GM12878 (cell line): ENCODE measurements at regions not wholly inside any gene's neighbourhood (a gene's known extent, or its start where the extent isn't known, plus 50 kb on each side); places are given as distances from the start of the nearest gene placed in this dataset.

Experiments used
- BCL11A ChIP-seq: IDR thresholded peaks from 2 replicates; pipeline ENCODE4 v1.6.1; 2011; ENCODE audit warnings: low read depth, low read length
- EGR1 ChIP-seq, 2 experiments: IDR thresholded peaks; 1 replicate in 1 of 2; 2 replicates in 1 of 2; pipeline ENCODE4 v1.6.1; 2011 to 2012; ENCODE audit warnings: low read depth in 2 of 2, low read length in 2 of 2, borderline replicate concordance in 1 of 2, mild to moderate bottlenecking in 1 of 2, moderate library complexity in 1 of 2
- HDAC6 ChIP-seq: fragments of 200-600 bp; sonication (generic); IDR thresholded peaks from one replicate; pipeline ENCODE4 v1.8.0; 2017; ENCODE audit warnings: antibody characterized with exemption; ENCODE audit not compliant: unreplicated experiment
- POLR2A ChIP-seq: IDR thresholded peaks from 2 replicates; pipeline ENCODE4 v1.6.1; 2011; ENCODE audit warnings: low read depth, mild to moderate bottlenecking, low read length
- POLR2AphosphoS5 ChIP-seq: IDR thresholded peaks from 2 replicates; pipeline ENCODE4 v1.6.1; 2011; ENCODE audit warnings: mild to moderate bottlenecking, low read length, inconsistent platforms
- SRF ChIP-seq, 2 experiments: IDR thresholded peaks; 2 replicates each; pipeline ENCODE4 v1.6.1; 2011; ENCODE audit warnings: low read depth in 2 of 2, low read length in 2 of 2, mild to moderate bottlenecking in 1 of 2, moderate library complexity in 1 of 2
- YY1 ChIP-seq: IDR thresholded peaks from 2 replicates; pipeline ENCODE4 v1.6.1; 2011; ENCODE audit warnings: low read depth, mild to moderate bottlenecking, low read length
- ZNF274 ChIP-seq: IDR thresholded peaks from one replicate; pipeline ENCODE4 v1.8.0; 2011; ENCODE audit not compliant: insufficient read length, insufficient read depth
- TF ChIP-seq, protein P1 (sequence below), 3 experiments: IDR thresholded peaks in 2 of 3; conservative IDR thresholded peaks in 1 of 3; 2 replicates each; pipeline ENCODE4 v1.5.1; 2011; ENCODE audit warnings: low read depth in 3 of 3, low read length in 3 of 3, mild to moderate bottlenecking in 3 of 3, control low read depth in 2 of 3, moderate library complexity in 2 of 3, inconsistent platforms in 1 of 3, mixed read lengths in 1 of 3; ENCODE audit not compliant: control insufficient read depth in 2 of 3, insufficient read depth in 1 of 3; ENCODE audit errors: extremely low read depth in 1 of 3
- TF ChIP-seq, protein P2 (sequence below): IDR thresholded peaks from 2 replicates; pipeline ENCODE4 v1.6.1; 2012; ENCODE audit warnings: low read depth, low read length, improper control_type of control experiment
- TF ChIP-seq, protein P3 (sequence below): IDR thresholded peaks from 2 replicates; pipeline ENCODE4 v1.6.1; 2012; ENCODE audit warnings: low read length, inconsistent platforms
- TF ChIP-seq, protein P4 (sequence below): IDR thresholded peaks from 2 replicates; pipeline ENCODE4 v1.6.1; 2012; ENCODE audit warnings: low read depth, low read length, improper control_type of control experiment
- TF ChIP-seq, protein P5 (sequence below): IDR thresholded peaks from 2 replicates; pipeline ENCODE4 v1.6.1; 2011; ENCODE audit warnings: low read depth, low read length, improper control_type of control experiment, borderline replicate concordance

DNA sequence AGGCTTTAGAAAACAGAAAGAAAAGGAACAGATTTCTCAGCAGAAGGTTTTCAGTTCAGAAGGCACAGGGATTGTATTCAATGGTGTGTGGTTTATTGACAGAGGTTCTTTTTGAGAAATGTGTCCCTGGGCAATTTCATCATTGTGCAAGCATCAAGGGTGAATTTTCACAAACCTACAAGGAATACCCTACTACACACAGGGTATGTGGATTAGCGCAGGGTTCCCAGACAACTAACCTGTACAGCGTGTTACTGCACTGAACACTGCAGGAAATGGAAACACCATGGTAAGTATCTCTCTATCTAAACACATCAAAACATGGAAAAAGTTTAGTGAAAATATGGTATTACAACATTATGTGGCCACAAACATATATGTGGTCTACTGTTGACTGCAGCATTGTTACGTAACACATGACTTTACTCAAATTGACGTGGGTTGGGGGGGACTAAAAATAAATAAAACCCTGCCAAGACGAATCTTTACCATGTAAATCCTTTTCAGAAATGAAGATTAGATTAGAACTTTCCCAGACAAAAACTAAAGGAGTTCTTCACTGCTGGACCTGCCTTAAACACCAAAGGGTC is 893.1 kb downstream of the TMEM121 start:
- no peak for TF ChIP-seq HDAC6
- TF ChIP-seq, protein P1, sequence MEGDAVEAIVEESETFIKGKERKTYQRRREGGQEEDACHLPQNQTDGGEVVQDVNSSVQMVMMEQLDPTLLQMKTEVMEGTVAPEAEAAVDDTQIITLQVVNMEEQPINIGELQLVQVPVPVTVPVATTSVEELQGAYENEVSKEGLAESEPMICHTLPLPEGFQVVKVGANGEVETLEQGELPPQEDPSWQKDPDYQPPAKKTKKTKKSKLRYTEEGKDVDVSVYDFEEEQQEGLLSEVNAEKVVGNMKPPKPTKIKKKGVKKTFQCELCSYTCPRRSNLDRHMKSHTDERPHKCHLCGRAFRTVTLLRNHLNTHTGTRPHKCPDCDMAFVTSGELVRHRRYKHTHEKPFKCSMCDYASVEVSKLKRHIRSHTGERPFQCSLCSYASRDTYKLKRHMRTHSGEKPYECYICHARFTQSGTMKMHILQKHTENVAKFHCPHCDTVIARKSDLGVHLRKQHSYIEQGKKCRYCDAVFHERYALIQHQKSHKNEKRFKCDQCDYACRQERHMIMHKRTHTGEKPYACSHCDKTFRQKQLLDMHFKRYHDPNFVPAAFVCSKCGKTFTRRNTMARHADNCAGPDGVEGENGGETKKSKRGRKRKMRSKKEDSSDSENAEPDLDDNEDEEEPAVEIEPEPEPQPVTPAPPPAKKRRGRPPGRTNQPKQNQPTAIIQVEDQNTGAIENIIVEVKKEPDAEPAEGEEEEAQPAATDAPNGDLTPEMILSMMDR (IDR thresholded peaks at IDR 0.05 in 2 of 3, conservative IDR thresholded peaks at IDR 0.05 in 1 of 3; ENCODE audit: control insufficient read depth in 2 of 3, extremely low read depth in 1 of 3, insufficient read depth in 1 of 3, low read depth in 3 of 3, low read length in 3 of 3) = no peak
- TF ChIP-seq, protein P2, sequence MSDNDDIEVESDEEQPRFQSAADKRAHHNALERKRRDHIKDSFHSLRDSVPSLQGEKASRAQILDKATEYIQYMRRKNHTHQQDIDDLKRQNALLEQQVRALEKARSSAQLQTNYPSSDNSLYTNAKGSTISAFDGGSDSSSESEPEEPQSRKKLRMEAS = no peak
- no peak for TF ChIP-seq POLR2A
- TF ChIP-seq ZNF274 = no peak
- TF ChIP-seq POLR2AphosphoS5 = no peak
- TF ChIP-seq, protein P3, sequence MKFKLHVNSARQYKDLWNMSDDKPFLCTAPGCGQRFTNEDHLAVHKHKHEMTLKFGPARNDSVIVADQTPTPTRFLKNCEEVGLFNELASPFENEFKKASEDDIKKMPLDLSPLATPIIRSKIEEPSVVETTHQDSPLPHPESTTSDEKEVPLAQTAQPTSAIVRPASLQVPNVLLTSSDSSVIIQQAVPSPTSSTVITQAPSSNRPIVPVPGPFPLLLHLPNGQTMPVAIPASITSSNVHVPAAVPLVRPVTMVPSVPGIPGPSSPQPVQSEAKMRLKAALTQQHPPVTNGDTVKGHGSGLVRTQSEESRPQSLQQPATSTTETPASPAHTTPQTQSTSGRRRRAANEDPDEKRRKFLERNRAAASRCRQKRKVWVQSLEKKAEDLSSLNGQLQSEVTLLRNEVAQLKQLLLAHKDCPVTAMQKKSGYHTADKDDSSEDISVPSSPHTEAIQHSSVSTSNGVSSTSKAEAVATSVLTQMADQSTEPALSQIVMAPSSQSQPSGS = no peak
- no peak for TF ChIP-seq YY1
- TF ChIP-seq, protein P4, sequence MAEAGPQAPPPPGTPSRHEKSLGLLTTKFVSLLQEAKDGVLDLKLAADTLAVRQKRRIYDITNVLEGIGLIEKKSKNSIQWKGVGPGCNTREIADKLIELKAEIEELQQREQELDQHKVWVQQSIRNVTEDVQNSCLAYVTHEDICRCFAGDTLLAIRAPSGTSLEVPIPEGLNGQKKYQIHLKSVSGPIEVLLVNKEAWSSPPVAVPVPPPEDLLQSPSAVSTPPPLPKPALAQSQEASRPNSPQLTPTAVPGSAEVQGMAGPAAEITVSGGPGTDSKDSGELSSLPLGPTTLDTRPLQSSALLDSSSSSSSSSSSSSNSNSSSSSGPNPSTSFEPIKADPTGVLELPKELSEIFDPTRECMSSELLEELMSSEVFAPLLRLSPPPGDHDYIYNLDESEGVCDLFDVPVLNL = no peak
- TF ChIP-seq, protein P5, sequence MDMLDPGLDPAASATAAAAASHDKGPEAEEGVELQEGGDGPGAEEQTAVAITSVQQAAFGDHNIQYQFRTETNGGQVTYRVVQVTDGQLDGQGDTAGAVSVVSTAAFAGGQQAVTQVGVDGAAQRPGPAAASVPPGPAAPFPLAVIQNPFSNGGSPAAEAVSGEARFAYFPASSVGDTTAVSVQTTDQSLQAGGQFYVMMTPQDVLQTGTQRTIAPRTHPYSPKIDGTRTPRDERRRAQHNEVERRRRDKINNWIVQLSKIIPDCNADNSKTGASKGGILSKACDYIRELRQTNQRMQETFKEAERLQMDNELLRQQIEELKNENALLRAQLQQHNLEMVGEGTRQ = no peak
- TF ChIP-seq SRF (IDR thresholded peaks at IDR 0.05; ENCODE audit: low read depth in 2 of 2, low read length in 2 of 2) = no peak
- TF ChIP-seq BCL11A = no peak
- TF ChIP-seq EGR1 (IDR thresholded peaks at IDR 0.05; ENCODE audit: borderline replicate concordance in 1 of 2, low read depth in 2 of 2, low read length in 2 of 2) = no peak
